Adrenal gland (tissue), 9 donors: ENCODE measurements at regions not wholly inside any gene's neighbourhood (a gene's known extent, or its start where the extent isn't known, plus 50 kb on each side); places are given as distances from the start of the nearest gene placed in this dataset.

Experiments
- DNase-seq, 7 donors: peaks; one replicate each; pipeline ENCODE4 v3.0.0-alpha.2; 2019 to 2020
- H3K27ac ChIP-seq, 5 donors: fragments of 200-600 bp; sonication (generic) in 4 of 5; 1 replicate in 3 of 5; 2 replicates in 2 of 5; pipeline versions ENCODE4 v1.5.1 to v1.8.0; 2016 to 2020; ENCODE audit warnings: mild to moderate bottlenecking in 1 of 5
- H3K27me3 ChIP-seq: fragments of 200-600 bp; 2 replicates; pipeline ENCODE4 v1.8.0; 2021
- H3K36me3 ChIP-seq, 2 donors: fragments of 200-600 bp; replicated peaks in 1 of 2; 1 replicate in 1 of 2; 2 replicates in 1 of 2; pipeline versions ENCODE4 v1.5.1 to v1.8.0; 2018 to 2022
- H3K4me1 ChIP-seq, 2 donors: fragments of 200-600 bp; replicated peaks in 1 of 2; 1 replicate in 1 of 2; 2 replicates in 1 of 2; pipeline versions ENCODE4 v1.5.1 to v1.8.0; 2018 to 2021
- H3K4me3 ChIP-seq, 4 donors: fragments of 200-600 bp; sonication (generic) in 3 of 4; one replicate each; pipeline ENCODE4 v1.5.1; 2016 to 2018
- H3K9me3 ChIP-seq, 3 donors: fragments of 200-600 bp; sonication (generic) in 1 of 3; replicated peaks in 1 of 3; 1 replicate in 2 of 3; 2 replicates in 1 of 3; pipeline versions ENCODE4 v1.5.1 to v1.8.0; 2016 to 2021
- CTCF ChIP-seq, 6 experiments: fragments of 450-650 bp in 4 of 6; fragments of 200-600 bp in 2 of 6; sonication (generic) in 1 of 6; IDR thresholded peaks; 1 replicate in 5 of 6; 2 replicates in 1 of 6; pipeline versions ENCODE4 v1.5.1 to v1.8.0; 2016 to 2021; ENCODE audit warnings: antibody characterized with exemption in 6 of 6, mild to moderate bottlenecking in 2 of 6, moderate library complexity in 1 of 6
- POLR2A ChIP-seq, 2 donors: fragments of 450-650 bp; IDR thresholded peaks; one replicate each; pipeline ENCODE4 v1.6.1; 2017; ENCODE audit warnings: antibody characterized with exemption in 2 of 2, mild to moderate bottlenecking in 2 of 2, moderate library complexity in 1 of 2
- WGBS, 4 donors: extraction: QIAGEN DNeasy Blood & Tissue Kit in 2 of 4; methylation state at CpG; one replicate each; pipeline versions ENCODE4 v1.1.5 to v1.1.7; 2013 to 2017; 5-methylcytosine and 5-hydroxymethylcytosine counted together
- intact Hi-C, 2 donors: fragments of 100-400 bp; cut with DNase I; formaldehyde crosslinking; loops; one replicate each; pipeline versions ENCODE4 v1.14.1 to v1.15.0; 2022 to 2023
- donor health status: healthy with polysubstance abuse.
- donor health status: Bipolar disorder and iron deficiency.
- donor health status: DM: yes; HTN: yes; CAD: no.
- donor health status: DM: no; HTN: no; CAD: no.
- donor health status: DM: no; HTN: no; CAD: no.

- H3K4me3 ChIP-seq = no peak overlapping the region
- H3K4me1 ChIP-seq = no peaks in the 10 kb centered on the region
- intact Hi-C loops = no loop called here
- no peaks in the 10 kb centered on the region for H3K27me3 ChIP-seq
- TF ChIP-seq POLR2A (IDR thresholded peaks at IDR 0.05) (no peak), CTCF (IDR thresholded peaks at IDR 0.05) (no peak)
- no peak for DNase-seq
- no peaks in the 10 kb centered on the region for H3K36me3 ChIP-seq
- no peaks in the 10 kb centered on the region for H3K9me3 ChIP-seq
- H3K27ac ChIP-seq = no peak overlapping the region
- WGBS, 4 donors = 55 to 60% (median 57%) methylated on average over 7 to 9 of the region's 9 CpGs
These were observed 85.3 kb upstream of the FOXF1 start for GRCh38 chr16:86424985-86425384.

DNA sequence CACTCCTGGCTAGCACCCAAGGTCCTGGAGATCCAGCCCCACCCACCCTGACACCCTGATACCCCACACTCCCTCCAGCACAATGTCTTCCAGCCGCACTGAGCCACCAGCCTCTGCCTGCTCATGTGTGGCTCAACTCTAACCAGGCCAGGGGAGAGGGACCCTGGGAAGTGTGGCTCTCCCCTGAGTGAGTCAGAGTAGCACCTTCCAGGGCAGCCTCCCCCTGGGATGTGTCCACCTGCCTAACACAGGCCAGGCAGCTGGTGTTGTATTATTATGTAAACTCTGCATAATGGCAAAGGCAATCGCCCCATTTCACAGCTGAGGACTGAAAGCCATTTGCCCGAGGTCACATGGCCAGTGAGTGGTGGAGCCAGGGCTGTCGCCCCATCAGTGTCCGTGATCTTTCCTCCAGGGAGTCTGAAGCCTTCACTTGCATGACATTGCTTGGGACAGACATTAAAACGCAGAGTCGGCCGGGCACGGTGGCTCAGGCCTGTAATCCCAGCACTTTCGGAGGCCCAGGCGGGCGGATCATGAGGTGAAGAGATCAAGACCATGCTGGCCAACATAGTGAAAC, 84.2 kb upstream of the FOXF1 start:
- H3K27me3 ChIP-seq = no peaks in the 10 kb centered on the region
- no peak overlapping the region for H3K4me3 ChIP-seq
- no peak for DNase-seq
- H3K36me3 ChIP-seq = no peaks in the 10 kb centered on the region
- WGBS, 4 donors = 83 to 92% (median 88%) methylated on average over 1 to 12 of the region's 12 CpGs
- TF ChIP-seq CTCF (IDR thresholded peaks at IDR 0.05) (no peak), POLR2A (IDR thresholded peaks at IDR 0.05) (no peak)
- intact Hi-C loops = no loop called here
- no peak overlapping the region for H3K27ac ChIP-seq
- H3K9me3 ChIP-seq = no peaks in the 10 kb centered on the region
- no peaks in the 10 kb centered on the region for H3K4me1 ChIP-seq

GRCh38 chr16:86427433-86427851, 82.9 kb upstream of the FOXF1 start:
- WGBS, 4 donors = 48 to 59% (median 51%) methylated on average over 8 of the region's 8 CpGs
- no peaks in the 10 kb centered on the region for H3K4me1 ChIP-seq
- TF ChIP-seq CTCF (IDR thresholded peaks at IDR 0.05) = no peak
- no peak for TF ChIP-seq POLR2A (IDR thresholded peaks at IDR 0.05)

GRCh38 chr16:86428729-86429517, 81.4 kb upstream of the FOXF1 start:
- intact Hi-C loops = no loop called here
- TF ChIP-seq CTCF (IDR thresholded peaks at IDR 0.05) (no peak), POLR2A (IDR thresholded peaks at IDR 0.05) (no peak)
- Histone ChIP-seq H3K4me3 (no peak overlapping the region), H3K36me3 (no peaks in the 10 kb centered on the region), H3K4me1 (no peaks in the 10 kb centered on the region), H3K27me3 (no peaks in the 10 kb centered on the region), H3K27ac (no peak overlapping the region), H3K9me3 (no peaks in the 10 kb centered on the region)
- DNase-seq = no peak
- WGBS, 4 donors = 70 to 83% (median 74%) methylated on average over 12 of the region's 12 CpGs

More at GRCh38 chr16:86427433-86427851, 82.9 kb upstream of the FOXF1 start:
- Histone ChIP-seq H3K27me3 (no peaks in the 10 kb centered on the region), H3K36me3 (no peaks in the 10 kb centered on the region), H3K9me3 (no peaks in the 10 kb centered on the region), H3K27ac (no peak overlapping the region), H3K4me3 (no peak overlapping the region)
- intact Hi-C loops = no loop called here
- DNase-seq = no peak
